HG02610 (cell line): ENCODE measurements at regions not wholly inside any gene's neighbourhood (a gene's known extent, or its start where the extent isn't known, plus 50 kb on each side); places are given as distances from the start of the nearest gene placed in this dataset.

ENCODE experiments used
- ATAC-seq: cut with Tn5 transposase; IDR thresholded peaks from one replicate; pipeline ENCODE4 v1.9.1; 2021; ENCODE audit warnings: mild to moderate bottlenecking, moderate library complexity; ENCODE audit not compliant: unreplicated experiment

DNA sequence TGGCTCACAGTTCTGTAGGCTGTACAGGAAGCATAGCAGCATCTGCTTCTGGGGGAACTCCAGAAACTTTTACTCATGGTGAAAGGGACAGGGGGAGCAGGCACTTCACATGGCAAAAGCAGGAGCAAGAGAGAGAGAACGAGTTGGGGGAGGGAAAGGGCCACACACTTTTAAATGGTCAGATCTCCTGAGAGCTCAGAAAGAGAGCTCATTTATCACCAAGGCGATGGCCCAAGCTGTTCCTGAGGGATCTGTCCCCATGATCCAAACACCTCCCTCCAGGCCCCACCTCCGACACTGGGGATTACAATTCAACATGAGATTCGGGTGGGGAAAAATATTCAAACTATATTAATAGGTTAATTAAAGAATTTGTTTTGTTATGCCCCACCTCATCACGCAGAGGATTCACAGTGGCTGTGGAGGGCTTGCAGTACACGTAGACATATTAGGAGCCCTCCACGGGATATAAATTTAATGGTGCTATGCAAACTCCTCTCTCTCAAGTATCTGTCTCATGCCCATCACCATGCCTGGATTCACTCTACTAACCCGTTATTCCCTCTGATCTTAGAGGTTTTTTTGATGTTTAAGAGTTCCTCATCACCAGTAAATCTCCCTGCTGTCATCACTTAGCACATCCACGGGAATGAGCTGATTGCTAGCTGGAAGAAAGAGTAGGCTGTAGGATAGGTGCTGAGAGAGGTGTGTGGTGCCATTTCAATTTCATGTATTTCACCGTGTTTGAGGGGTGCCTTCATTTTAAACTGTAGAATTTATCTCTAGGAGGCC is 84.5 kb upstream of the ARHGAP28 start:
- ATAC-seq: no peak

DNA sequence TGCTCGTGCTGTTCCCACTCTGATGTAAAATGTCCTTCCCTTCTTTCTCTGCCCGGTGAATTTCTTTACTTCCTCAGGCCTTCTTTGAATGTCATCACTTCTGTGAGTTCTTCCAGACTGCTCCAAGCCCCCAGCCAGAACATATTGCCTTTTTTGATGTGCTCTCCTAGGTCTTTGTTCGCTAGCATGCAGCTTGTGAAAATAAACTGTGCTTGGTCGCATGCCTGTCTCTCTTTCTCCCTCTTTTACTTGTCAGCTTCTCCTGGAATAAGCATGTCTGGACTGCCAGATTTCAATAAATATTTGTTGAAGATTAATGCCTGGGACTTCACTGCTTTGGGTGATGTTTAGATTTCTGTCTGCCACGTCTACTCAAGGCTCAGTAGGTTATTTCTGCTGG is 82.7 kb upstream of the ARHGAP28 start:
- no peak for ATAC-seq

DNA sequence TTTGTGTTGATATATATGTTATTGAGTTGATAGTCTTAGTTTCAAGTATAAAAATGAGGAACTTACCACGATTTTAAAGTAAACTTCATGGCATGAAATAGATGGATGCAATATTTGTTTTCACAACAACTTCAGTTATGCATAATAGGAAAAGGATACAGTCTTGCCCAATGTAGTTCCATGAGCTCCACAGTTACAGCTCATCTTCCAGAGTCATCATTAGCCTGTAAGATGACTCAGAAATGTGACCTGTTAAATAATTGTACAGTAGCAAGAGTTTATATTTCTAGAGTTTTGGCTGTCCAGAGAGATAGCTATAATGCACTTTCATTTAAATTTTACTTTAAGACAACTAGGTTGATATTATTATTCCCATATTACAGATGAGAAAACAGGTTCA is 80.9 kb upstream of the ARHGAP28 start:
- no peak for ATAC-seq

DNA sequence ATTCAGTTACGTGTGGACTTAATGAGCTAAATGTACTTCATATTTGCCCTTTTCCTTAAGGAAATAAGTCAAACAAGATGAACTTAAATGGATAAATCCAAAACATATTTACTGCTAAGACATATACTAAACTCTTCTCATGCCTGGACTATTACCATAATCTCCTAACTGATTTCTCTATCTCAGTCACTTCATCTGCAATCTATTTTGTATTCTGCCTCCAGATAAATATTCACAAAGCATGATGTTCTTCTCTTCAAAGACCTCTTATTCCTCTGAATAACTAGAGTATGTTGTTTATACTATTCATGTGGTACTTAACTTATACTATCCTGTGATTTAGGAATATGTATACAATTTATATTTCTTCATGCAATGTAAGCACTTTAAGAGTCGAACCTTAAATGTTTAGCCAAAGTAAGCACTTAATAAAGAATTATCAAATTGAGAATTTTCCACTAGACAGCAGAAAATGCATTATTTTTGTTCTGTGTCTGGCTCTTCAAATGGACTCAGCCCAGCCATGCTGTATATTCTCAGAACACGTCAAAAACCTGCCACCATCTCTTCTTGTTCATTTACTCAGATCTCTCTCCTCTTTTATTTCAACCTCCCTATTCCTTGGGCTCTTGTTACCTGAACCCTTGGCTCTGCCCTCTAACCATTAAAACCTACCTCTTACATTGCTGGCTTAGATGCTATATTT is 79.9 kb upstream of the ARHGAP28 start:
- ATAC-seq: no peak

DNA sequence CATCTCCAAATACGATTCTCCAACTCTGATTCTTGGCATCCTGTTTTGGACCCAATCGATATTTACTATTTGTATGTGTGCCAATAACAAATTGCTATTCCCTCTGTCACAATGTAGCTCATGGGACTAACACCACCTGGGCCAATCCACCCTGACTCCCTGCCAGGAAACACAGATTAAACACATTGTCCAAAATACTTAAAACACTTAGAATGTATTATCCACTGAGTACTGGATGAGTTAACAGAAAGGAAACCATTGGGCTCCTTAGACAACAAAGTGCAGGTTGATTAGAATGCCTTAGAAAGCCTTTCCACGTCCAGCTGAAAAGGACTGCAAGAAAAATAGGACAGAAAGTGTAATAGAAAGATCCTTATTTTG is 79.4 kb upstream of the ARHGAP28 start:
- no peak for ATAC-seq

DNA sequence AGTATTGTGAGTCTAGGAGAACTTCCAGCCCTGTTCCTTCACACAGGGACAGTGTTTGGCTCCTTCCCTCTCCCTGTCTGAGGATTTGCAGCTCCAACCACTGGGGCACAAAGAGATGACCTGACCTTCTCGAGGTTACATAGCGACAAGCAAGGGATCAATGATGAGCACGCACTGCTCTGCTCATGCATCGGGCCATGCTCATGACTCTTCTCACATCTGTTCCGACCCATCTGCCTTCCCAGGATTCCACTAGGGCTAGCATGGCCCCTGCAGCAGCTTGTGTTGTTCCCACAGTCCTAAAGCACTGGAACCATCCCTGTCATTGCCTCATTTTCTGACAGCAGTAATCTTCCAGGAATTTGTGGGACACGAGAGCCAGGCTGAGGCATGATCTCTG is 78.8 kb upstream of the ARHGAP28 start:
- no peak for ATAC-seq

DNA sequence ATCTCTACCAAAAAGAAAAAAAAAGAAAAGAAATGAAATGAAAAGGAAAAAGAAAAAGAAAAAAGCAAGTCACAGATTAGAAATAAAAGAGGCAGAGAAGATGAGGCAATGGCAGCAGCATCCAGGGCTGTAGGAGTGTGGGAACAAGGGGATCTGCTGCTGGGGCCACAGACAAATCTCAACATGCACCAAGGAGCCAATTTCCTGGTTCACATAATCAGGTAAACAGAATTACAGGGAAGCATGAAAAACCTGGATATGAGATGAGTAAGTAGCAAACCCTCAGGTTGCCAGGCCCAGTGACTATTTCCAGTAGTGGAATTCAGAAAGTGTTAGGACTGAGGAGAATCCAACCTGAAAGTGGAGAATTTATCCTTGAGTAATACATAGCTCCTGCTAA is 77.4 kb upstream of the ARHGAP28 start:
- no peak for ATAC-seq

DNA sequence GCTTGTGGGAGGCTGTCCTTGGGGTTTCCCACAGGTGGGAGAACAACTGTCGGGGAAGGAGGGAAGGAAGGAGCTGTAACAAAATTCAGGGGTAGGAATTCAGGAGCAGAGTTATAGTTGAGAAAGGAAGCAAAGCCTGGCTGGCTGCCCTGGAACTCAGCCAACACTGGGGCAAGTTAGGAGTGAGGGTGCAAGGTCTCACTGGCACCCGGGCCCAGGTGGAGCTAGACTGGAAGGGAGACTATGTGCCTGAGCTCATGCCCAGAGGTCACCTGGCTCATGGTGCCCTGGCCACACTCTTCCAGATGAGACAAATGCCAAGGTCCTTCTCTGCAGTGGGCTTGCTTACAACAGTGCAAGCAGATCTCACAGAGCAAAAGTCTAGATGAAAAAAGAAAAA is 75.6 kb upstream of the ARHGAP28 start:
- ATAC-seq: no peak

DNA sequence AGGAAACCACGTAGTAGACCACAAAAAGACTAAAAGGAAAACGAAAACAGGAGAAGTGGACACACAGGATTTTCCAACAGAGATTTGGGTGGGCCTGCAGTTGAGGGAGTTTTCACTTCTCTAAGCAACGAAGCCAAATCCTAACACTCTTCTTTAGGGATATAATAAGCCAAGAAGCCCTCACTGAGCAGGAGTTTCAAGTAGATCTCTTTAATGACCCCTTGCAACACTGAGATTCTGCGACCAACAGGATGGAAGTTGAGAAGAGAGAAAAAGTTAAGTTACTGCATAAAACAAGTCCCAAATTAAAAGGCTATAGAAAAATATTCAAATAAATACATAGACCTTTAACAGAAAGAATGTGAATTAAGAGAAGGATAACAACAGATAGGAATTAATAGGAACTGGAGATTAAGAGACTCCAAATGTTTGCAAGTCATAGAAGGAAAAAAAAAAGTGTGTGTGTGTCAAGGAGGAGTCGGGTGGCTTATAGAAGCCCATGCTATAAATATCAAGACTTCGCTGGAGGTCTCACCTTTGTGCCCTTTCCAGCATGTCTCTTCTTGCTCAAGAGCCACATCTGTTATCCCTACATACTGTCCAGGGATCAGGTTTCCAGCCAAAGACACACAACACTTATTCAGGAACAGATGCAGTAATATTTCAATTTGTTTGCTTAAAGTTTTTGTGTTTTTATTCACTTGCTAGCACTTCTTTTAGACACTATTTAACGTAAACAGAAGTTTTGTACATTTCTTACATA is 69.4 kb upstream of the ARHGAP28 start:
- ATAC-seq: no peak

DNA sequence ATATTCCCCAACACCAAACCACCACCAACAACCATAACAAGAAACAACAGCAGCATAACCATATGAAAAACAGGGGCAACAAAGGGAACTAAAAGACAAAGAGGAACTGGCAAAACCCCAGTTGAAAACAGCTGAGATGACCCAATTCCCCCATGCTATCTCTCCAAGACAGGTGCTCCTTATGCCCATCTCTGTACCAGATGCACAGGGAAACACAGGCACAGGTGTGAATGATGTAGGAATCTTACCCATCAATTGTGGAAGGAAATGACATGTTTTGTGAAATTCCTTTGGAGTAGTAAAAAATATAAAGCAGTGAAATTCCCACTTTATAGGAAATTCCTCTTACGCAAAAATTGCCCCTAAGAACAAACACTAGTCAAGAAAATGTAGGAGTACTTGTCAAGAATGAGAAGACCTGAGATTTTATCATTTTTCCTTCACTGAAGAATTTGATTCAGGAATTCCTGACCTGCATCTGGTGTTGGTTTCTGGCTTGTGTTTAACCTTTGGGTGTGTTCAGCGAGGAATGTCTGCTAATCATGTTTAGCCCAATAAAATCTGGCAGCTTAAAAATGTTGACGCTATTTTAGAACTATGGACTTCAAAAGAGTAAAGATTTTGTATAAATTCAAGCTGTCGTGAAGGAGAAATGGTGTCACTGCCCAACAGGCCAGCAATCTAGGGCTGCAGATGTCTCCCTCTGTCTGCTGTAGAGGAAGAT is 67.7 kb upstream of the ARHGAP28 start:
- ATAC-seq: no peak

DNA sequence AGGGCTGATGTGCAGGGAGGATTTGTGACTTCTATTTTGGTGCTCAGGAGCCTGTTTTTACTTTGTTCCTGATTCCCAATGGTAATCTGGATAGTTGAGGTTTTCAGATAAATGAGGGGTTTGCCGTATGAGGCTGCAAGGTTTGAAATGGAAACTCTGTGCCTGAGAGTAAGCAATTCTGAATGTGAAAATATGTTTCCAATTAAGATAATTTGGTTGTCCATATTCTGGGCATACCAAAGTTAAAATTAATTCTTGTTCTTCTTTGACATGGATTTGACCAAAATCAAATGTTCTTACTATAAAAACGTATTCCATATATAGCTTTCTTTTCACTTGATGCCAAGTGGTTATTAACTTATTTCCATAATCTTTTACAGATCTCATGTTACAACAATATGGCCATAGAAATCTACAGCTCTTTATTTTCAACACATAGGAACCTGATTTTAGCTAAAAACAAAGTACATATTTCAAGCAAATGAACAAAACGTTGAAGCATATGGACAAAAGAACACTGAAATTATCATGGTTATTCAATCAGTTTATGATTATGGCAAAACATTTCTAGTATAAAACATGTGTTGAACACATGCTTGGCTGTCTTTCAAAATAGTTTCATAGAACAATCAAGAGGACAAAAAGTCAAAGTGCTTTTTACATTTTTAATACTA is 63.4 kb upstream of the ARHGAP28 start:
- no peak for ATAC-seq

DNA sequence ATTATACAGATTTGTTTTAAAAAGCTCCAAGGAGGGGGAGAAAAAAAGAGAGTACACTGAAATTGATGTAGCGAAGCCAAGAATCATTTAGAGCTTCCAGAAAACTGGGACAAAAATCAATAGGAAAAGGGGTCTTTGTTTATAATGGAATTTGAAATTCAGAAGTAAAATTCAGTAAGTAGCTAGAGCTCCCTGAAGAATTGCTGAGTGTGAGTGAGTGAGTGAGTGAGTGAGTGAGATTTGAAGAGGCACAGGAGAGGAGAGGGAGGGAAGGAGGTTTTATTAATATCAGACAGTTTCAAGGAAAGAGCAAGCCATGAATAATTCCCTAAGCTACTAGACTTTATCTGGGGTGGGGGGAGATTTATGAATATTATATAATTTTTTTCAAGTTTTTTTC is 60.7 kb upstream of the ARHGAP28 start:
- ATAC-seq: no peak

DNA sequence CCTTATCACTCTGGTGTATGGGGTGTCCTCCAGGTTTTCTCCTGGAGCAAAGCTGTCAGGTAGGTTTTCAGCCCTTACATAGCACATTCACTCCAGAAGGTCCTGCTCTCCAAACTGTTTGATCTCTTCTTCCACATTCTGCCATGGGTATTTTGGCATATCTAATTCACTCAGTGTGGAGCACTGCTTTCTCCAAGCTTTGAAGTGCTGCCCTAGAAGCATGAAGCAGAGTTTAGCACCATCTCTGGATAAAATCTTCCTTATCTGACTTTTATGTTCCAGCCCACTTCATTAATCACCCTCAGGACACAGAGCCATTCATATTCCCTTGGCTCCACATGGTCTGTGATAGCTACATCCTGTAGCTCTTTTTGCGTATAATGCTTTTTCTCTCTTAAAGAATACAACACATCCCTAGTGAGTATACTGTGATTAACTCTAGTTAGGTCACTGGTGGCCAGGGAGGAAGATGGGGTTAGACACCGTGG is 56.7 kb upstream of the ARHGAP28 start:
- no peak for ATAC-seq

DNA sequence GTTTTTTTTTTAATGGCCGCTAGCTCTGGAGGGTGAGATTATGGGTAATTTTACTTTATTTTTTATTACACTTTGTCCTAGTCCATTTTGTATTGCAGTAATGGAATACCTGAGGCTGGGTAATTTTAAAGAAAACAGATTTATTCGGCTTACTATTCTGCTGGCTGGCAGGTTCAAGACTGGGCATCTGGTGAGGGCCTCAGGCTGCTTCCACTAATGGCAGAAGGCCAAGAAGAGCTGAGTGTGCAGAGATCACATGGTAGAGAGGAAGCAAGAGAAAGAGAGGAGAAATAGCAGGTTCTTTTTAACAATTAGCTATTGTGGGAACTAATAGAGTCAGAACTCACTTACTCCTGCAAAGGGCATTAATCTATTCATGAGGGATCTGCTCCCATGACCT is 52.4 kb upstream of the ARHGAP28 start:
- no peak for ATAC-seq

DNA sequence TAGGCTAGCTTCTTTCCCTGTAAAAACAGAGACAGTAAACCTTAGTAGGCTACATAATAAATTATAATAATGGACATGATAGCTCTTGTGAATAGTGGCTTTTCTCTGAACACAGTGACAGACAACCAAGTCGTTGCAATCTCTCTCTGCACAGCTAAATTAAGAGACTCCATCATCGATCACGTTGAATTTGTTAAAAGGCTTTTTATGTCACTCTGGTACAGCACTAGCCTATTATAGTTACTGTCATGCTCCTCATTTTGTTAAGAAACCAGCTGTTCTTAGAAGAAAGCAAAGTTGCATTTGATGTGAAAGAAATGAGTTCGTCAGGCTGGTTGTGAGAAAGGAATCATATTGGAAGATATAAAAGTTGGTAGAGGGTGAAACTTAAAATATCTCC is 50.3 kb upstream of the ARHGAP28 start:
- ATAC-seq: no peak
